Head of caudate nucleus (tissue), 42 donors: ENCODE measurements at regions not wholly inside any gene's neighbourhood (a gene's known extent, or its start where the extent isn't known, plus 50 kb on each side); places are given as distances from the start of the nearest gene placed in this dataset.
A peak's percentile ranks its signal among the peaks of the same experiment; 100 is the strongest.
"Not testable (repeated sequence)": the region's sequence is repeated elsewhere in the genome, so short reads cannot be mapped to it uniquely, and the experiment has no call there.

Source experiments
- DNase-seq, 42 donors: peaks; one replicate each; pipeline versions ENCODE4 v3.0.0 to v3.0.0-alpha.2; 2020 to 2021; ENCODE audit warnings: mixed read lengths in 7 of 42
- intact Hi-C: fragments of 100-400 bp; cut with DNase I; formaldehyde crosslinking; loops from one replicate; pipeline ENCODE4 v1.15.0; 2022

- DNase-seq, result no peak
- intact Hi-C loops, result no loop called here
These were observed 93.8 kb downstream of the PMAIP1 start for GRCh38 chr18:59993560-59993959.

GRCh38 chr18:59990121-59990823 is 90.5 kb downstream of the PMAIP1 start:
- no peak for DNase-seq
- intact Hi-C loops, result no loop called here

- DNase-seq, result peak; percentile 9 to 86 (median 67)
- intact Hi-C loops, result loop anchor here (5.0 kb wide), 1 partner anchor 559 kb away; no protein-coding TSS in a partner anchor
These were observed 88.4 kb downstream of the PMAIP1 start for GRCh38 chr18:59988098-59988706.

GRCh38 chr18:59987102-59987501 is 87.3 kb downstream of the PMAIP1 start:
- intact Hi-C loops, result loop anchor here (5.0 kb wide), 1 partner anchor 560 kb away; no protein-coding TSS in a partner anchor
- DNase-seq, result no peak

GRCh38 chr18:59986139-59986538 is 86.3 kb downstream of the PMAIP1 start:
- no peak for DNase-seq
- intact Hi-C loops, result loop anchor here (5.0 kb wide), 1 partner anchor 561 kb away; no protein-coding TSS in a partner anchor

- intact Hi-C loops, result loop anchor here (5.0 kb wide), 1 partner anchor 562 kb away; no protein-coding TSS in a partner anchor
- no peak for DNase-seq
These were observed 85.5 kb downstream of the PMAIP1 start for GRCh38 chr18:59985289-59985688.

GRCh38 chr18:59983506-59983905 is 83.7 kb downstream of the PMAIP1 start:
- no peak for DNase-seq
- intact Hi-C loops, result no loop called here

GRCh38 chr18:59980188-59980637 is 80.4 kb downstream of the PMAIP1 start:
- DNase-seq, result no peak

GRCh38 chr18:59971871-59972428 is 72.2 kb downstream of the PMAIP1 start:
- DNase-seq, result no peak
- intact Hi-C loops, result no loop called here

More at GRCh38 chr18:59980188-59980637, 80.4 kb downstream of the PMAIP1 start:
- intact Hi-C loops, result no loop called here

GRCh38 chr18:59971144-59971543 is 71.3 kb downstream of the PMAIP1 start:
- DNase-seq, intact Hi-C loops: not testable (repeated sequence)

GRCh38 chr18:59969477-59970028 is 69.8 kb downstream of the PMAIP1 start:
- not testable (repeated sequence) for DNase-seq

GRCh38 chr18:59968583-59968982 is 68.8 kb downstream of the PMAIP1 start:
- DNase-seq, result no peak
- intact Hi-C loops, result no loop called here

More at GRCh38 chr18:59969477-59970028, 69.8 kb downstream of the PMAIP1 start:
- intact Hi-C loops, result not testable (repeated sequence)

- intact Hi-C loops, result no loop called here
- DNase-seq, result no peak
These were observed 68.1 kb downstream of the PMAIP1 start for GRCh38 chr18:59967878-59968277.

- DNase-seq, result no peak
- intact Hi-C loops, result no loop called here
These were observed 67.1 kb downstream of the PMAIP1 start for GRCh38 chr18:59966913-59967312.

- intact Hi-C loops, result no loop called here
- no peak for DNase-seq
These were observed 63.4 kb downstream of the PMAIP1 start for GRCh38 chr18:59963229-59963628.

GRCh38 chr18:59961070-59961469 is 61.3 kb downstream of the PMAIP1 start:
- intact Hi-C loops, result no loop called here
- no peak for DNase-seq

- DNase-seq, result no peak
- intact Hi-C loops, result no loop called here
These were observed 60.5 kb downstream of the PMAIP1 start for GRCh38 chr18:59960272-59960671.

GRCh38 chr18:59959606-59960005 is 59.8 kb downstream of the PMAIP1 start:
- no peak for DNase-seq
- intact Hi-C loops, result no loop called here

GRCh38 chr18:59959073-59959472 is 59.3 kb downstream of the PMAIP1 start:
- no peak for DNase-seq
- intact Hi-C loops, result no loop called here

- peak in 4 of 42 donors; percentile 3 to 41 (median 6) for DNase-seq
- intact Hi-C loops, result no loop called here
These were observed 58.2 kb downstream of the PMAIP1 start for GRCh38 chr18:59957957-59958356.
